Dedifferentiated amniotic fluid mesenchymal stem cell (primary cell): ENCODE measurements at regions not wholly inside any gene's neighbourhood (a gene's known extent, or its start where the extent isn't known, plus 50 kb on each side); places are given as distances from the start of the nearest gene placed in this dataset.

Experiments used
- DNase-seq: peaks from one replicate; pipeline ENCODE4 v3.0.0-alpha.2; 2016; ENCODE audit errors: extremely low spot score

GRCh38 chr18:33517950-33518349, 60.1 kb upstream of the ASXL3 start:
- no peak for DNase-seq

- no peak for DNase-seq
These were observed 65.0 kb upstream of the ASXL3 start for GRCh38 chr18:33513027-33513426.

GRCh38 chr18:33507019-33507418, 66.5 kb upstream of the CCDC178 start:
- DNase-seq = no peak

GRCh38 chr18:33505798-33506197, 65.3 kb upstream of the CCDC178 start:
- no peak for DNase-seq

GRCh38 chr18:33505297-33505696, 64.8 kb upstream of the CCDC178 start:
- no peak for DNase-seq

GRCh38 chr18:33495278-33495677, 54.8 kb upstream of the CCDC178 start:
- peak; percentile 16 for DNase-seq
